HCT116 (cell line): ENCODE measurements at regions not wholly inside any gene's neighbourhood (a gene's known extent, or its start where the extent isn't known, plus 50 kb on each side); places are given as distances from the start of the nearest gene placed in this dataset.

Experiments
- ATAC-seq: fragments of 200-7000 bp; cut with Tn5 transposase; 2 replicates; pipeline ENCODE4 v1.9.1; 2020; ENCODE audit warnings: mild to moderate bottlenecking, moderate library complexity
- BruUV-seq: library from RNA; stranded (reverse); fragments of 400-500 nt; replicated peaks from 2 replicates; lab custom pipeline; 2021; lab: Mats Ljungman, UMichigan
- CTCF ChIA-PET: fragments of 300-600 bp; sonication (Branson Sonifier 250); formaldehyde crosslinking; loops from one replicate; lab custom pipeline; 2021; ENCODE audit warnings: antibody characterized with exemption; lab: Charles Lee
- POLR2A ChIA-PET: fragments of 300-600, 350-600 bp; sonication (Branson Sonifier 250); formaldehyde crosslinking; loops from one replicate; lab custom pipeline; 2021; ENCODE audit warnings: antibody characterized with exemption; lab: Charles Lee
- RAD21 ChIA-PET, 2 experiments: fragments of 300-600 bp; sonication (Branson Sonifier 250); formaldehyde crosslinking; loops; one replicate each; lab custom pipeline; 2023; ENCODE audit warnings: low total read pairs in 2 of 2; ENCODE audit not compliant: uncharacterized antibody in 2 of 2, unreplicated experiment in 2 of 2, low non-redundant PET in 1 of 2; lab: Charles Lee
- DNase-seq: peaks from one replicate; pipeline ENCODE4 v3.0.0-alpha.2; 2010; ENCODE audit warnings: low read depth, low spot score
- H2AFZ ChIP-seq: fragments of 200-600 bp; shearing (Covaris generic), sonication (generic); 2 replicates; pipeline ENCODE4 v1.6.1; 2017; ENCODE audit warnings: low read depth, mixed run types, mixed read lengths, antibody characterized with exemption, low read length; ENCODE audit not compliant: poor library complexity, severe bottlenecking
- H3K27ac ChIP-seq: 2 replicates; pipeline ENCODE4 v1.5.1; 2012; ENCODE audit warnings: low read depth, low read length
- H3K27me3 ChIP-seq: fragments of 200-600 bp; sonication (generic); 2 replicates; pipeline ENCODE4 v1.6.1; 2016; ENCODE audit warnings: mixed run types, low read length, mixed read lengths; ENCODE audit not compliant: insufficient read depth
- H3K36me3 ChIP-seq, 2 experiments: fragments of 200-500 bp in 1 of 2; fragments of 200-600 bp in 1 of 2; sonication (Bioruptor generic) in 1 of 2; sonication (generic) in 1 of 2; 2 replicates each; pipeline versions ENCODE4 v1.5.1 to v1.6.1; 2014 to 2016; ENCODE audit warnings: low read length in 2 of 2, inconsistent platforms in 1 of 2, mixed read lengths in 1 of 2, mixed run types in 1 of 2; ENCODE audit not compliant: insufficient read depth in 2 of 2, control insufficient read depth in 1 of 2
- H3K4me1 ChIP-seq, 2 experiments: fragments of 200-600 bp in 1 of 2; sonication (generic) in 1 of 2; 2 replicates each; pipeline versions ENCODE4 v1.5.1 to v1.6.1; 2012 to 2017; ENCODE audit warnings: low read length in 2 of 2, inconsistent platforms in 1 of 2, mild to moderate bottlenecking in 1 of 2, mixed read lengths in 1 of 2, mixed run types in 1 of 2, moderate library complexity in 1 of 2; ENCODE audit not compliant: insufficient read depth in 2 of 2, control insufficient read depth in 1 of 2
- H3K4me2 ChIP-seq: fragments of 200-600 bp; sonication (generic); 2 replicates; pipeline ENCODE4 v1.6.1; 2017; ENCODE audit warnings: mixed run types, low read length, mixed read lengths
- H3K4me3 ChIP-seq, 2 experiments: fragments of 200-600 bp in 1 of 2; sonication (generic) in 1 of 2; replicated peaks in 1 of 2; 2 replicates each; pipeline ENCODE4 v1.5.1; 2011 to 2016; ENCODE audit warnings: low read length in 2 of 2, control low read depth in 1 of 2, low read depth in 1 of 2, mild to moderate bottlenecking in 1 of 2, mixed read lengths in 1 of 2, mixed run types in 1 of 2
- H3K79me2 ChIP-seq: fragments of 200-600 bp; sonication (generic); 2 replicates; pipeline ENCODE4 v1.6.1; 2017; ENCODE audit warnings: mild to moderate bottlenecking, mixed run types, low read length, moderate library complexity, mixed read lengths; ENCODE audit not compliant: insufficient read depth
- H3K9ac ChIP-seq: fragments of 200-600 bp; sonication (generic); 2 replicates; pipeline ENCODE4 v1.6.1; 2016; ENCODE audit warnings: low read length, mixed read lengths
- H3K9me2 ChIP-seq: fragments of 200-600 bp; sonication (generic), shearing (Covaris generic); 2 replicates; pipeline ENCODE4 v1.6.1; 2017; ENCODE audit warnings: mixed run types, mild to moderate bottlenecking, moderate library complexity; ENCODE audit not compliant: insufficient read depth
- H3K9me3 ChIP-seq, 2 experiments: fragments of 200-500 bp in 1 of 2; fragments of 200-600 bp in 1 of 2; sonication (Bioruptor generic) in 1 of 2; sonication (generic) in 1 of 2; 2 replicates each; pipeline ENCODE4 v1.6.1; 2014 to 2017; ENCODE audit warnings: low read length in 2 of 2, mixed read lengths in 2 of 2, inconsistent platforms in 1 of 2, low read depth in 1 of 2, mild to moderate bottlenecking in 1 of 2, mixed run types in 1 of 2, moderate library complexity in 1 of 2; ENCODE audit not compliant: control insufficient read depth in 1 of 2, insufficient read depth in 1 of 2
- H4K20me1 ChIP-seq: fragments of 200-600 bp; sonication (generic), shearing (Covaris generic); 2 replicates; pipeline ENCODE4 v1.6.1; 2017; ENCODE audit warnings: mixed run types, mild to moderate bottlenecking, moderate library complexity; ENCODE audit not compliant: insufficient read depth
- ATF3 ChIP-seq: IDR thresholded peaks from 2 replicates; pipeline ENCODE4 v1.6.1; 2012
- CBX3 ChIP-seq: IDR thresholded peaks from 2 replicates; pipeline ENCODE4 v1.6.1; 2012; ENCODE audit warnings: low read depth
- CEBPB ChIP-seq: IDR thresholded peaks from 2 replicates; pipeline ENCODE4 v1.6.1; 2012; ENCODE audit warnings: low read depth
- EGR1 ChIP-seq: IDR thresholded peaks from 2 replicates; pipeline ENCODE4 v1.6.1; 2012; ENCODE audit warnings: low read depth
- ELF1 ChIP-seq: IDR thresholded peaks from 2 replicates; pipeline ENCODE4 v1.6.1; 2012; ENCODE audit warnings: low read depth, borderline replicate concordance
- EZH2 ChIP-seq: fragments of 200-600 bp; sonication (generic); IDR thresholded peaks from 2 replicates; pipeline ENCODE4 v1.6.1; 2017; ENCODE audit warnings: antibody characterized with exemption, mixed run types
- EZH2phosphoT487 ChIP-seq: fragments of 200-600 bp; IDR thresholded peaks from 2 replicates; pipeline ENCODE4 v1.6.1; 2018; ENCODE audit warnings: antibody characterized with exemption, borderline replicate concordance
- FOSL1 ChIP-seq: IDR thresholded peaks from 2 replicates; pipeline ENCODE4 v1.6.1; 2012; ENCODE audit warnings: low read depth
- JUND ChIP-seq: IDR thresholded peaks from 2 replicates; pipeline ENCODE4 v1.6.1; 2012
- POLR2A ChIP-seq: IDR thresholded peaks from 2 replicates; pipeline ENCODE4 v1.7.0; 2011; ENCODE audit warnings: borderline replicate concordance; ENCODE audit not compliant: insufficient read depth, insufficient read length; ENCODE audit errors: extremely low read depth
- POLR2AphosphoS5 ChIP-seq: IDR thresholded peaks from 2 replicates; pipeline ENCODE4 v1.6.1; 2011; ENCODE audit warnings: mild to moderate bottlenecking, low read depth, low read length, moderate library complexity
- RAD21 ChIP-seq: IDR thresholded peaks from 2 replicates; pipeline ENCODE4 v1.6.1; 2012; ENCODE audit warnings: low read depth, mild to moderate bottlenecking
- REST ChIP-seq: IDR thresholded peaks from 2 replicates; pipeline ENCODE4 v1.6.1; 2012; ENCODE audit warnings: low read depth
- SIN3A ChIP-seq: IDR thresholded peaks from 2 replicates; pipeline ENCODE4 v1.6.1; 2012; ENCODE audit warnings: low read depth
- TCF7L2 ChIP-seq: IDR thresholded peaks from 2 replicates; pipeline ENCODE4 v1.7.0; 2011; ENCODE audit warnings: borderline replicate concordance, inconsistent platforms; ENCODE audit not compliant: insufficient read depth, insufficient read length; ENCODE audit errors: extremely low read depth
- YY1 ChIP-seq: IDR thresholded peaks from 2 replicates; pipeline ENCODE4 v1.6.1; 2011; ENCODE audit warnings: low read length, low read depth, moderate library complexity, mild to moderate bottlenecking; ENCODE audit not compliant: insufficient replicate concordance; ENCODE audit errors: extremely low read depth
- ZFX ChIP-seq: fragments of 450-650 bp; IDR thresholded peaks from 2 replicates; pipeline ENCODE4 v1.6.1; 2017
- ZNF274 ChIP-seq: fragments of 200-500 bp; sonication (Bioruptor generic); IDR thresholded peaks from 2 replicates; pipeline ENCODE4 v1.6.1; 2014; ENCODE audit warnings: mild to moderate bottlenecking, low read depth, low read length, inconsistent platforms
- intact Hi-C: fragments of 100-400 bp; cut with micrococcal nuclease; formaldehyde crosslinking; loops from 2 replicates; pipeline ENCODE4 v1.10.0; 2022
- TF ChIP-seq, protein P1 (sequence below): IDR thresholded peaks from 2 replicates; pipeline ENCODE4 v1.6.1; 2011; ENCODE audit warnings: mild to moderate bottlenecking, low read length, moderate library complexity; ENCODE audit not compliant: insufficient replicate concordance; ENCODE audit errors: extremely low read depth
- TF ChIP-seq, protein P2 (sequence below), 3 experiments: fragments of 200-600 bp in 1 of 3; sonication (generic) in 1 of 3; IDR thresholded peaks in 2 of 3; conservative IDR thresholded peaks in 1 of 3; 2 replicates each; pipeline ENCODE4 v1.5.1; 2012 to 2017; ENCODE audit warnings: low read depth in 2 of 3, low read length in 2 of 3, antibody characterized with exemption in 1 of 3, borderline replicate concordance in 1 of 3, control low read depth in 1 of 3, mild to moderate bottlenecking in 1 of 3, mixed read lengths in 1 of 3, mixed run types in 1 of 3, moderate library complexity in 1 of 3; ENCODE audit not compliant: insufficient read depth in 1 of 3

DNA sequence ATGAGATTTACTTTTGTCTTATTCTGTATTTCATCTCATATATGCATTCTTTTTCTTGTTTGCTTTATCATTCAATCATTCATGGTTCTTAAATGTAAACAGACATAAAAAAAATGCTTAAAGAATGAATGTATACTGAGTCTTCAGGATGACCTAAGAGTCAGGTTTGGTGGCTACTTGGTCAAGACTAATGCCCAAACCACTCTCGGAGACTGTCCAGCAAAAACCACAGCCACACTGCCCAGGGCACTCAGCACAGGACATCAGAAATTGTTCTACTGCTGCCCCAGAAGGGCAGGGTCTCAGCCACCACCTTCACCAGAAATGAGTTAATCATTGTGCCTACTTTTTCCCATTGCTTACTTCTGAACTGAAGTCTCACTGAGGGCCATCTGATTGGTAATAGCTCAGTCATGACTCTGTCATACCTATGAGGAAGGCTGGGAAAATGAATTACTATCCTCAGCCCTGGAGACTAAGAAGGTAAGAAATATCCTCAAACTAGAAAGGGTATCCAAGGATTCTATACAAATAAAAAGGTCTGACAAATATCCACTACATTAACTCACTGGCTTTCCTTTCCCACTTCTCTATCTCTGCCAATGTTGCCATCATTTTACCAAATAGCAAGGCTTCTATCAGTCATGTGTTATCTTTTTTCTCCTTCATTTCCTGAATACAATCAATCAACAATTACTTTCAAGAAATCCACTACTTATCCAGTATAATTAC, 236.1 kb downstream of the CETN3 start:
- Histone ChIP-seq H3K4me2 (no peak overlapping the region), H3K36me3 (no peaks in the 10 kb centered on the region), H3K27ac (no peak overlapping the region), H3K4me3 (no peak overlapping the region), H3K4me1 (no peaks in the 10 kb centered on the region), H3K9me2 (no peaks in the 10 kb centered on the region), H3K9ac (no peak overlapping the region), H4K20me1 (no peaks in the 10 kb centered on the region), H3K9me3 (no peaks in the 10 kb centered on the region), H3K27me3 (no peaks in the 10 kb centered on the region), H3K79me2 (no peaks in the 10 kb centered on the region), H2AFZ (no peak overlapping the region)
- BruUV-seq = no TSS peak
- no peak for TF ChIP-seq SIN3A
- no peak for TF ChIP-seq CBX3
- TF ChIP-seq, protein P1, sequence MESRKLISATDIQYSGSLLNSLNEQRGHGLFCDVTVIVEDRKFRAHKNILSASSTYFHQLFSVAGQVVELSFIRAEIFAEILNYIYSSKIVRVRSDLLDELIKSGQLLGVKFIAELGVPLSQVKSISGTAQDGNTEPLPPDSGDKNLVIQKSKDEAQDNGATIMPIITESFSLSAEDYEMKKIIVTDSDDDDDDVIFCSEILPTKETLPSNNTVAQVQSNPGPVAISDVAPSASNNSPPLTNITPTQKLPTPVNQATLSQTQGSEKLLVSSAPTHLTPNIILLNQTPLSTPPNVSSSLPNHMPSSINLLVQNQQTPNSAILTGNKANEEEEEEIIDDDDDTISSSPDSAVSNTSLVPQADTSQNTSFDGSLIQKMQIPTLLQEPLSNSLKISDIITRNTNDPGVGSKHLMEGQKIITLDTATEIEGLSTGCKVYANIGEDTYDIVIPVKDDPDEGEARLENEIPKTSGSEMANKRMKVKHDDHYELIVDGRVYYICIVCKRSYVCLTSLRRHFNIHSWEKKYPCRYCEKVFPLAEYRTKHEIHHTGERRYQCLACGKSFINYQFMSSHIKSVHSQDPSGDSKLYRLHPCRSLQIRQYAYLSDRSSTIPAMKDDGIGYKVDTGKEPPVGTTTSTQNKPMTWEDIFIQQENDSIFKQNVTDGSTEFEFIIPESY = no peak
- TF ChIP-seq CEBPB = no peak
- TF ChIP-seq REST = no peak
- TF ChIP-seq, protein P2, sequence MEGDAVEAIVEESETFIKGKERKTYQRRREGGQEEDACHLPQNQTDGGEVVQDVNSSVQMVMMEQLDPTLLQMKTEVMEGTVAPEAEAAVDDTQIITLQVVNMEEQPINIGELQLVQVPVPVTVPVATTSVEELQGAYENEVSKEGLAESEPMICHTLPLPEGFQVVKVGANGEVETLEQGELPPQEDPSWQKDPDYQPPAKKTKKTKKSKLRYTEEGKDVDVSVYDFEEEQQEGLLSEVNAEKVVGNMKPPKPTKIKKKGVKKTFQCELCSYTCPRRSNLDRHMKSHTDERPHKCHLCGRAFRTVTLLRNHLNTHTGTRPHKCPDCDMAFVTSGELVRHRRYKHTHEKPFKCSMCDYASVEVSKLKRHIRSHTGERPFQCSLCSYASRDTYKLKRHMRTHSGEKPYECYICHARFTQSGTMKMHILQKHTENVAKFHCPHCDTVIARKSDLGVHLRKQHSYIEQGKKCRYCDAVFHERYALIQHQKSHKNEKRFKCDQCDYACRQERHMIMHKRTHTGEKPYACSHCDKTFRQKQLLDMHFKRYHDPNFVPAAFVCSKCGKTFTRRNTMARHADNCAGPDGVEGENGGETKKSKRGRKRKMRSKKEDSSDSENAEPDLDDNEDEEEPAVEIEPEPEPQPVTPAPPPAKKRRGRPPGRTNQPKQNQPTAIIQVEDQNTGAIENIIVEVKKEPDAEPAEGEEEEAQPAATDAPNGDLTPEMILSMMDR (IDR thresholded peaks at IDR 0.05 in 2 of 3, conservative IDR thresholded peaks at IDR 0.05 in 1 of 3; ENCODE audit: borderline replicate concordance in 1 of 3, insufficient read depth in 1 of 3, low read depth in 2 of 3, low read length in 2 of 3) = no peak
- TF ChIP-seq ATF3 = no peak
- no peak for TF ChIP-seq FOSL1
- no peak for TF ChIP-seq EZH2phosphoT487
- TF ChIP-seq ZNF274 = no peak
- no peak for TF ChIP-seq ZFX
- no peak for TF ChIP-seq EZH2
- no peak for TF ChIP-seq RAD21
- no peak for TF ChIP-seq JUND
- no peak for TF ChIP-seq POLR2A
- no peak for TF ChIP-seq YY1
- TF ChIP-seq POLR2AphosphoS5 = no peak
- TF ChIP-seq ELF1 = no peak
- no peak for TF ChIP-seq TCF7L2
- no peak for TF ChIP-seq EGR1
- intact Hi-C loops = no loop called here
- ChIA-PET RAD21 (no interaction called here), POLR2A (no interaction called here), CTCF (no interaction called here)
- ATAC-seq = no peak
- no peak for DNase-seq
